ENCODE measurements at regions not wholly inside any gene's neighbourhood (a gene's known extent, or its start where the extent isn't known, plus 50 kb on each side); places are given as distances from the start of the nearest gene placed in this dataset.
A peak's percentile ranks its signal among the peaks of the same experiment; 100 is the strongest.

DNA sequence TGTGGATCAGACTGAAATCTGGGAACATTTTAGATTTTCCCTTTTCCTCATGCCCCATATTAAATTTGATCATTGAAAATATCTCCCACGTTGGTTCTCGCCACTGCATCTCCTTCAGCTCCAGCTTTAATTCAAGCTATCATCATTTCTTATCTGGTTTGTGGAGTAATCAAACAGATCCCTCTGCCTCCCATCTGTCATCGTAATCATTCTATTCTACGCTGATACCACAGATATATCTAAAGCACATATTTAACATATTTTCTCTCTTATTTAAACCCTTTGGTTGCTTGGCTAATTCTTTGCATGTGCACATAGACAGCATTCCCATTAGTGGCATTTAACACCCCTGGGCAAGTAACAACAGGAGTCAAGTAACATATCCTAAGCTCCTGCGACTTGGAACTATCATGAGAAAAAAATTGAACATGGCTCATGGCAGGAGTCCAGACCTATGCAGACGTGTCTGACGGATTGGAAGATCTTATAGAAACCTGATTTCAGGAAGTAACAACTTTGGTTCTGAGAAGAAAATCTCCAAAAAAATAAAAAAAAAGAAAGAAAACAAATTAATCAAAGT is 158.8 kb upstream of the KYNU start:
- no peak for FAIRE-seq
- 94% methylated on average over 7 of the region's 7 CpGs; no CpG with 5 or more reads in 1 of the 2 experiments for WGBS, 2 experiments (ENCODE audit: extremely low coverage in 1 of 2, insufficient coverage in 1 of 2, insufficient read length in 1 of 2, insufficient replicate concordance in 2 of 2, low coverage in 1 of 2, low lambda C conversion rate in 2 of 2, missing lambda C conversion rate in 1 of 2)

More for the DNA sequence above, 158.8 kb upstream of the KYNU start:
- no peaks in the 10 kb centered on the region for H3K79me1 ChIP-seq (ENCODE audit: low read depth, low read length)
- H2BK20ac ChIP-seq (ENCODE audit: low read length), result no peak overlapping the region
- no peak overlapping the region for H4K5ac ChIP-seq (ENCODE audit: insufficient read length, low read depth, low read length)
- H3K27ac ChIP-seq (ENCODE audit: low read depth, low read length), result no peak overlapping the region
- H3K14ac ChIP-seq (ENCODE audit: insufficient read length), result no peak overlapping the region
- DNase-seq (ENCODE audit: low read depth in 1 of 2, low spot score in 2 of 2), result no peak
- H4K8ac ChIP-seq (ENCODE audit: extremely low read depth, insufficient read depth, low read length), result no peak overlapping the region
- H3K56ac ChIP-seq (replicated peaks; ENCODE audit: insufficient read length, low read depth, low read length), result no peak overlapping the region
- ChIA-PET CTCF (ENCODE audit: partially characterized antibody) (interaction anchor here (1.3 to 2.0 kb wide), 2 partner anchors 9 to 271 kb away, joined by 3 to 5 read pairs; no protein-coding TSS in a partner anchor), POLR2A (ENCODE audit: partially characterized antibody) (no interaction called here)
- no peak overlapping the region for H3K4ac ChIP-seq (replicated peaks; ENCODE audit: insufficient read length, low read depth, low read length)
- peak overlapping the region; percentile 17 for H3K23ac ChIP-seq (ENCODE audit: insufficient read length)
- H2BK15ac ChIP-seq (ENCODE audit: low read length), result no peak overlapping the region
- H3K27me3 ChIP-seq (replicated peaks in 1 of 4; ENCODE audit: control insufficient read depth in 3 of 4, extremely low read depth in 1 of 4, insufficient read depth in 3 of 4, low read length in 3 of 4), result no peaks in the 10 kb centered on the region
- no peak overlapping the region for H3K4me3 ChIP-seq (ENCODE audit: extremely low read depth in 1 of 4, insufficient read depth in 2 of 4, low read depth in 3 of 4, low read length in 4 of 4)
- H2AFZ ChIP-seq (ENCODE audit: low read length), result no peak overlapping the region
- peaks cover 0 to 10% (median 0%) of the 10 kb centered on the region in 4 experiments; a peak in 1 of 7 replicates for H3K4me1 ChIP-seq (replicated peaks in 1 of 4; ENCODE audit: control insufficient read depth in 3 of 4, insufficient read depth in 4 of 4, low read length in 3 of 4)
- no peaks in the 10 kb centered on the region for H3K79me2 ChIP-seq (ENCODE audit: control insufficient read depth in 1 of 2, insufficient read depth in 2 of 2, low read length in 2 of 2)
- H3K23me2 ChIP-seq (ENCODE audit: low read depth, low read length), result no peaks in the 10 kb centered on the region; the same call in 1 of the 2 replicates
- no peak overlapping the region for H2BK5ac ChIP-seq (ENCODE audit: low read depth, low read length)
- H2AK5ac ChIP-seq (ENCODE audit: low read depth, low read length), result no peak overlapping the region
- H4K91ac ChIP-seq (replicated peaks; ENCODE audit: insufficient read length, low read length), result no peak overlapping the region
- H2BK120ac ChIP-seq (replicated peaks; ENCODE audit: low read depth, low read length), result no peak overlapping the region
- no peak overlapping the region for H3K18ac ChIP-seq (ENCODE audit: extremely low read depth, low read length)
- TF ChIP-seq ZNF274 (IDR thresholded peaks at IDR 0.05; ENCODE audit: borderline replicate concordance, extremely low read depth, low read length), result no peak
- no peak for TF ChIP-seq CHD2 (IDR thresholded peaks at IDR 0.05; ENCODE audit: low read length)
- no peak for TF ChIP-seq POU5F1 (IDR thresholded peaks at IDR 0.05; ENCODE audit: low read depth, low read length)
- TF ChIP-seq KDM1A (IDR thresholded peaks at IDR 0.05; ENCODE audit: borderline replicate concordance, low read length), result no peak
- no peak for TF ChIP-seq SAP30 (IDR thresholded peaks at IDR 0.05; ENCODE audit: insufficient read depth, insufficient replicate concordance, low read length)
- H2BK12ac ChIP-seq (ENCODE audit: low read depth, low read length), result no peak overlapping the region
- no peak overlapping the region for H3K4me2 ChIP-seq (ENCODE audit: insufficient read depth in 1 of 2, low read depth in 2 of 2, low read length in 2 of 2)
- no peak overlapping the region for H3K9ac ChIP-seq (replicated peaks in 1 of 4; ENCODE audit: extremely low read depth in 1 of 4, low read depth in 3 of 4, low read length in 3 of 4)
- no peaks in the 10 kb centered on the region for H4K20me1 ChIP-seq (replicated peaks in 1 of 2; ENCODE audit: control insufficient read depth in 1 of 2, insufficient read depth in 2 of 2, low read length in 2 of 2)
- no peaks in the 10 kb centered on the region for H3K9me3 ChIP-seq (ENCODE audit: insufficient read depth in 2 of 2, low read depth in 1 of 2, low read length in 1 of 2)
- no peaks in the 10 kb centered on the region for H3K36me3 ChIP-seq (ENCODE audit: control insufficient read depth in 2 of 4, insufficient read depth in 4 of 4, low read length in 3 of 4)

All from H1 (cell line).